GM23338 (cell line): ENCODE measurements at regions not wholly inside any gene's neighbourhood (a gene's known extent, or its start where the extent isn't known, plus 50 kb on each side); places are given as distances from the start of the nearest gene placed in this dataset.

Source experiments
- ATAC-seq: fragments of 200-7000 bp; cut with Tn5 transposase; 3 replicates; pipeline ENCODE4 v1.9.1; 2020
- DNase-seq: peaks from one replicate; pipeline ENCODE4 v3.0.0-alpha.2; 2015; ENCODE audit warnings: low spot score
- H2AFZ ChIP-seq: fragments of 200-600 bp; sonication (generic); 2 replicates; pipeline ENCODE4 v1.8.0; 2016; ENCODE audit warnings: antibody characterized with exemption, mild to moderate bottlenecking, moderate library complexity
- H3F3A ChIP-seq: fragments of 200-600 bp; sonication (generic); replicated peaks from 2 replicates; pipeline ENCODE4 v1.8.0; 2017; ENCODE audit warnings: antibody characterized with exemption, mixed run types, low read depth
- H3K27ac ChIP-seq: fragments of 200-600 bp; sonication (generic); 2 replicates; pipeline ENCODE4 v1.6.1; 2016; ENCODE audit warnings: low read depth
- H3K27me3 ChIP-seq: fragments of 200-600 bp; sonication (generic); 2 replicates; pipeline ENCODE4 v1.8.0; 2016; ENCODE audit warnings: mild to moderate bottlenecking, mixed run types, moderate library complexity; ENCODE audit not compliant: insufficient read depth
- H3K36me3 ChIP-seq: fragments of 200-600 bp; sonication (generic); 2 replicates; pipeline ENCODE4 v1.8.0; 2016; ENCODE audit warnings: mild to moderate bottlenecking; ENCODE audit not compliant: insufficient read depth
- H3K4me1 ChIP-seq: fragments of 200-600 bp; sonication (generic); 2 replicates; pipeline ENCODE4 v1.8.0; 2016; ENCODE audit warnings: mild to moderate bottlenecking, moderate library complexity; ENCODE audit not compliant: insufficient read depth
- H3K4me2 ChIP-seq: fragments of 200-600 bp; sonication (generic); 2 replicates; pipeline ENCODE4 v1.7.1; 2017; ENCODE audit warnings: mixed run types
- H3K4me3 ChIP-seq: fragments of 200-600 bp; sonication (generic); 2 replicates; pipeline ENCODE4 v1.6.1; 2016; ENCODE audit warnings: mixed run types
- H3K79me2 ChIP-seq: fragments of 200-600 bp; sonication (generic); replicated peaks from 2 replicates; pipeline ENCODE4 v1.8.0; 2017; ENCODE audit warnings: mild to moderate bottlenecking; ENCODE audit not compliant: insufficient read depth
- H3K9me2 ChIP-seq: fragments of 200-600 bp; sonication (generic); 2 replicates; pipeline ENCODE4 v1.8.0; 2017; ENCODE audit not compliant: insufficient read depth
- H4K20me1 ChIP-seq: fragments of 200-600 bp; sonication (generic); replicated peaks from 2 replicates; pipeline ENCODE4 v1.8.0; 2017; ENCODE audit warnings: mild to moderate bottlenecking; ENCODE audit not compliant: insufficient read depth
- H3K27ac Mint-ChIP-seq: 2 replicates; pipeline ENCODE4 v1.8.0; 2020; ENCODE audit warnings: inconsistent platforms, mild to moderate bottlenecking, moderate library complexity, mixed read lengths
- H3K27me3 Mint-ChIP-seq: 3 replicates; pipeline ENCODE4 v1.8.0; 2022; ENCODE audit warnings: low read depth, mild to moderate bottlenecking, moderate library complexity, mixed read lengths, inconsistent platforms; ENCODE audit not compliant: insufficient read depth, poor library complexity
- H3K36me3 Mint-ChIP-seq: 3 replicates; pipeline ENCODE4 v1.8.0; 2021; ENCODE audit warnings: low read depth, mild to moderate bottlenecking, inconsistent platforms, moderate library complexity, mixed read lengths
- H3K4me1 Mint-ChIP-seq: 3 replicates; pipeline ENCODE4 v1.8.0; 2020; ENCODE audit warnings: mild to moderate bottlenecking, inconsistent platforms, mixed read lengths
- H3K4me3 Mint-ChIP-seq: 3 replicates; pipeline ENCODE4 v1.8.0; 2021; ENCODE audit warnings: moderate library complexity, mild to moderate bottlenecking, inconsistent platforms, mixed read lengths
- H3K9me3 Mint-ChIP-seq: 3 replicates; pipeline ENCODE4 v1.8.0; 2020; ENCODE audit warnings: moderate library complexity, mild to moderate bottlenecking, inconsistent platforms, mixed read lengths
- CREB1 ChIP-seq: fragments of 250-450 bp; sonication (Bioruptor Pico); IDR thresholded peaks from 2 replicates; pipeline ENCODE4 v1.5.0; 2020; ENCODE audit warnings: low read depth, mild to moderate bottlenecking, moderate library complexity
- CTCF ChIP-seq, 2 experiments: fragments of 200-600 bp in 1 of 2; sonication (generic) in 1 of 2; conservative IDR thresholded peaks; 2 replicates each; pipeline versions ENCODE4 v1.5.1 to v1.6.1; 2016 to 2017; ENCODE audit warnings: antibody characterized with exemption in 2 of 2, low read depth in 2 of 2, mild to moderate bottlenecking in 2 of 2, moderate library complexity in 1 of 2
- EZH2 ChIP-seq: fragments of 200-600 bp; sonication (generic); IDR thresholded peaks from one replicate; pipeline ENCODE4 v1.8.0; 2017; ENCODE audit warnings: antibody characterized with exemption, mild to moderate bottlenecking, low read depth; ENCODE audit not compliant: unreplicated experiment
- JUNB ChIP-seq: IDR thresholded peaks from one replicate; pipeline ENCODE4 v1.6.1; 2016; ENCODE audit warnings: antibody characterized with exemption; ENCODE audit not compliant: unreplicated experiment
- NANOG ChIP-seq: IDR thresholded peaks from 2 replicates; pipeline ENCODE4 v1.6.1; 2016; ENCODE audit warnings: antibody characterized with exemption, borderline replicate concordance
- POLR2AphosphoS5 ChIP-seq: IDR thresholded peaks from 2 replicates; pipeline ENCODE4 v1.6.1; 2016; ENCODE audit warnings: antibody characterized with exemption, low read depth
- REST ChIP-seq: IDR thresholded peaks from one replicate; pipeline ENCODE4 v1.6.1; 2018; ENCODE audit warnings: antibody characterized with exemption; ENCODE audit not compliant: unreplicated experiment
- ZNF114 ChIP-seq: fragments of 250-450 bp; sonication (Bioruptor Pico); IDR thresholded peaks from 2 replicates; pipeline ENCODE4 v1.5.0; 2020; ENCODE audit warnings: mild to moderate bottlenecking, moderate library complexity
- ZNF331 ChIP-seq: fragments of 250-450 bp; sonication (Bioruptor Pico); IDR thresholded peaks from 2 replicates; pipeline ENCODE4 v1.5.0; 2020; ENCODE audit warnings: low read depth, mild to moderate bottlenecking, moderate library complexity
- ZNF462 ChIP-seq: fragments of 250-450 bp; sonication (Bioruptor Pico); IDR thresholded peaks from 2 replicates; pipeline ENCODE4 v1.5.0; 2020; ENCODE audit warnings: mild to moderate bottlenecking, moderate library complexity

- TF ChIP-seq EZH2 (no peak), ZNF331 (no peak), NANOG (no peak), POLR2AphosphoS5 (no peak), CTCF (conservative IDR thresholded peaks at IDR 0.05; ENCODE audit: low read depth in 2 of 2) (no peak), ZNF114 (CRISPR knock-in tag) (no peak)
These were observed 98.6 kb upstream of the ATXN3L start (continued) for GRCh38 chrX:13418126-13419097.

- ATAC-seq: no peak
- no peak overlapping the region for H3K27ac Mint-ChIP-seq
- Histone ChIP-seq H3K4me2 (no peak overlapping the region), H2AFZ (no peak overlapping the region), H3K27ac (no peak overlapping the region), H3F3A (no peaks in the 10 kb centered on the region), H3K27me3 (no peaks in the 10 kb centered on the region), H3K4me3 (no peak overlapping the region), H3K9me2 (no peaks in the 10 kb centered on the region), H3K4me1 (peaks cover 20% of the 10 kb centered on the region), H4K20me1 (no peaks in the 10 kb centered on the region), H3K79me2 (no peaks in the 10 kb centered on the region), H3K36me3 (no peaks in the 10 kb centered on the region)
- no peak overlapping the region for H3K4me3 Mint-ChIP-seq
- no peaks in the 10 kb centered on the region; the same call in 2 of the 3 replicates for H3K9me3 Mint-ChIP-seq
- DNase-seq: no peak
- no peaks in the 10 kb centered on the region; the same call in 2 of the 3 replicates for H3K36me3 Mint-ChIP-seq
- peaks cover 30% of the 10 kb centered on the region for H3K4me1 Mint-ChIP-seq
- peaks cover 4% of the 10 kb centered on the region for H3K27me3 Mint-ChIP-seq
- TF ChIP-seq ZNF331 (no peak), JUNB (no peak), ZNF114 (CRISPR knock-in tag) (no peak), ZNF462 (no peak), CREB1 (no peak), REST (no peak), EZH2 (no peak)
These were observed 95.7 kb upstream of the ATXN3L start for GRCh38 chrX:13415509-13415908.
